GM23338 (cell line): ENCODE measurements at regions not wholly inside any gene's neighbourhood (a gene's known extent, or its start where the extent isn't known, plus 50 kb on each side); places are given as distances from the start of the nearest gene placed in this dataset.
"Not testable (repeated sequence)": the region's sequence is repeated elsewhere in the genome, so short reads cannot be mapped to it uniquely, and the experiment has no call there.

Experiments
- ATAC-seq: fragments of 200-7000 bp; cut with Tn5 transposase; 3 replicates; pipeline ENCODE4 v1.9.1; 2020
- DNase-seq: peaks from one replicate; pipeline ENCODE4 v3.0.0-alpha.2; 2015; ENCODE audit warnings: low spot score
- H2AFZ ChIP-seq: fragments of 200-600 bp; sonication (generic); 2 replicates; pipeline ENCODE4 v1.8.0; 2016; ENCODE audit warnings: antibody characterized with exemption, mild to moderate bottlenecking, moderate library complexity
- H3F3A ChIP-seq: fragments of 200-600 bp; sonication (generic); replicated peaks from 2 replicates; pipeline ENCODE4 v1.8.0; 2017; ENCODE audit warnings: antibody characterized with exemption, mixed run types, low read depth
- H3K27ac ChIP-seq: fragments of 200-600 bp; sonication (generic); 2 replicates; pipeline ENCODE4 v1.6.1; 2016; ENCODE audit warnings: low read depth
- H3K27me3 ChIP-seq: fragments of 200-600 bp; sonication (generic); 2 replicates; pipeline ENCODE4 v1.8.0; 2016; ENCODE audit warnings: mild to moderate bottlenecking, mixed run types, moderate library complexity; ENCODE audit not compliant: insufficient read depth
- H3K36me3 ChIP-seq: fragments of 200-600 bp; sonication (generic); 2 replicates; pipeline ENCODE4 v1.8.0; 2016; ENCODE audit warnings: mild to moderate bottlenecking; ENCODE audit not compliant: insufficient read depth
- H3K4me1 ChIP-seq: fragments of 200-600 bp; sonication (generic); 2 replicates; pipeline ENCODE4 v1.8.0; 2016; ENCODE audit warnings: mild to moderate bottlenecking, moderate library complexity; ENCODE audit not compliant: insufficient read depth
- H3K4me2 ChIP-seq: fragments of 200-600 bp; sonication (generic); 2 replicates; pipeline ENCODE4 v1.7.1; 2017; ENCODE audit warnings: mixed run types
- H3K4me3 ChIP-seq: fragments of 200-600 bp; sonication (generic); 2 replicates; pipeline ENCODE4 v1.6.1; 2016; ENCODE audit warnings: mixed run types
- H3K79me2 ChIP-seq: fragments of 200-600 bp; sonication (generic); replicated peaks from 2 replicates; pipeline ENCODE4 v1.8.0; 2017; ENCODE audit warnings: mild to moderate bottlenecking; ENCODE audit not compliant: insufficient read depth
- H3K9me2 ChIP-seq: fragments of 200-600 bp; sonication (generic); 2 replicates; pipeline ENCODE4 v1.8.0; 2017; ENCODE audit not compliant: insufficient read depth
- H4K20me1 ChIP-seq: fragments of 200-600 bp; sonication (generic); replicated peaks from 2 replicates; pipeline ENCODE4 v1.8.0; 2017; ENCODE audit warnings: mild to moderate bottlenecking; ENCODE audit not compliant: insufficient read depth
- H3K27ac Mint-ChIP-seq: 2 replicates; pipeline ENCODE4 v1.8.0; 2020; ENCODE audit warnings: inconsistent platforms, mild to moderate bottlenecking, moderate library complexity, mixed read lengths
- H3K27me3 Mint-ChIP-seq: 3 replicates; pipeline ENCODE4 v1.8.0; 2022; ENCODE audit warnings: low read depth, mild to moderate bottlenecking, moderate library complexity, mixed read lengths, inconsistent platforms; ENCODE audit not compliant: insufficient read depth, poor library complexity
- H3K36me3 Mint-ChIP-seq: 3 replicates; pipeline ENCODE4 v1.8.0; 2021; ENCODE audit warnings: low read depth, mild to moderate bottlenecking, inconsistent platforms, moderate library complexity, mixed read lengths
- H3K4me1 Mint-ChIP-seq: 3 replicates; pipeline ENCODE4 v1.8.0; 2020; ENCODE audit warnings: mild to moderate bottlenecking, inconsistent platforms, mixed read lengths
- H3K4me3 Mint-ChIP-seq: 3 replicates; pipeline ENCODE4 v1.8.0; 2021; ENCODE audit warnings: moderate library complexity, mild to moderate bottlenecking, inconsistent platforms, mixed read lengths
- H3K9me3 Mint-ChIP-seq: 3 replicates; pipeline ENCODE4 v1.8.0; 2020; ENCODE audit warnings: moderate library complexity, mild to moderate bottlenecking, inconsistent platforms, mixed read lengths
- CTCF ChIP-seq, 2 experiments: fragments of 200-600 bp in 1 of 2; sonication (generic) in 1 of 2; conservative IDR thresholded peaks; 2 replicates each; pipeline versions ENCODE4 v1.5.1 to v1.6.1; 2016 to 2017; ENCODE audit warnings: antibody characterized with exemption in 2 of 2, low read depth in 2 of 2, mild to moderate bottlenecking in 2 of 2, moderate library complexity in 1 of 2

GRCh38 chr6:60574723-60575122 is 1711.3 kb downstream of the KHDRBS2 start:
- Mint-ChIP-seq H3K9me3 (peaks cover 39% of the 10 kb centered on the region), H3K36me3 (peaks cover 35% of the 10 kb centered on the region), H3K4me1 (peaks cover 13% of the 10 kb centered on the region)
- not testable (repeated sequence) for H4K20me1 ChIP-seq, H3K79me2 ChIP-seq, H2AFZ ChIP-seq, ATAC-seq, H3F3A ChIP-seq, H3K4me1 ChIP-seq, H3K4me2 ChIP-seq, DNase-seq, H3K4me3 Mint-ChIP-seq, H3K27ac Mint-ChIP-seq, H3K9me2 ChIP-seq, H3K27me3 Mint-ChIP-seq, H3K27ac ChIP-seq, H3K27me3 ChIP-seq, H3K36me3 ChIP-seq, H3K4me3 ChIP-seq

- not testable (repeated sequence) for H3K4me3 Mint-ChIP-seq, H3K9me2 ChIP-seq
Measured at GRCh38 chr6:60572607-60573006, 1713.4 kb downstream of the KHDRBS2 start.

GRCh38 chr6:60571293-60572016 is 1714.6 kb downstream of the KHDRBS2 start:
- not testable (repeated sequence) for H3K4me3 Mint-ChIP-seq, H3K27ac ChIP-seq, H3K79me2 ChIP-seq, H3K27me3 Mint-ChIP-seq, H2AFZ ChIP-seq, H3K4me3 ChIP-seq, H3K9me2 ChIP-seq, H3K27me3 ChIP-seq, H3F3A ChIP-seq, H3K4me2 ChIP-seq, H3K4me1 ChIP-seq, H4K20me1 ChIP-seq, H3K36me3 ChIP-seq
- Mint-ChIP-seq H3K36me3 (peaks cover 23% of the 10 kb centered on the region), H3K4me1 (peaks cover 13% of the 10 kb centered on the region), H3K9me3 (peaks cover 24% of the 10 kb centered on the region), H3K27ac (peak overlapping the region; percentile 59; the same call in 1 of the 2 replicates)
- TF ChIP-seq CTCF (conservative IDR thresholded peaks at IDR 0.05; ENCODE audit: low read depth in 2 of 2) = peak; percentile 38 to 53; a peak in 3 of 4 replicates
- ATAC-seq (peak; percentile 90), DNase-seq (peak; percentile 49)

More at GRCh38 chr6:60572607-60573006, 1713.4 kb downstream of the KHDRBS2 start:
- H3K4me3 ChIP-seq, H3K4me1 ChIP-seq, H3K27ac Mint-ChIP-seq, H3F3A ChIP-seq, H2AFZ ChIP-seq, H3K27me3 ChIP-seq, H3K27me3 Mint-ChIP-seq, H3K4me2 ChIP-seq, H3K36me3 ChIP-seq, H3K27ac ChIP-seq, H4K20me1 ChIP-seq, H3K79me2 ChIP-seq: not testable (repeated sequence)
- DNase-seq = peak; percentile 45
- Mint-ChIP-seq H3K4me1 (peaks cover 13% of the 10 kb centered on the region), H3K36me3 (peaks cover 29% of the 10 kb centered on the region), H3K9me3 (peaks cover 31% of the 10 kb centered on the region)
- peak; percentile 92 for ATAC-seq
- TF ChIP-seq CTCF (conservative IDR thresholded peaks at IDR 0.05; ENCODE audit: low read depth in 2 of 2) = peak; percentile 42 to 69

GRCh38 chr6:60570599-60570998 is 1715.4 kb downstream of the KHDRBS2 start:
- not testable (repeated sequence) for H3K79me2 ChIP-seq, H3K4me3 Mint-ChIP-seq, H3K27me3 ChIP-seq, H3K4me2 ChIP-seq, DNase-seq, ATAC-seq, H3K36me3 ChIP-seq, H3K9me2 ChIP-seq, H3K4me1 ChIP-seq, H3K27ac ChIP-seq, H2AFZ ChIP-seq, H3K4me3 ChIP-seq, H3F3A ChIP-seq, H3K27me3 Mint-ChIP-seq, H4K20me1 ChIP-seq
- peaks cover 14% of the 10 kb centered on the region for H3K36me3 Mint-ChIP-seq
- H3K27ac Mint-ChIP-seq = 0 out of 2 replicates have a peak overlapping the region, but pooled peaks have one; percentile 1
- peaks cover 15% of the 10 kb centered on the region for H3K9me3 Mint-ChIP-seq
- H3K4me1 Mint-ChIP-seq = peaks cover 13% of the 10 kb centered on the region

- not testable (repeated sequence) for DNase-seq, H3K27me3 ChIP-seq, H3K9me2 ChIP-seq, H3F3A ChIP-seq, H3K79me2 ChIP-seq, H2AFZ ChIP-seq, H3K36me3 Mint-ChIP-seq, H3K4me1 ChIP-seq, H3K36me3 ChIP-seq, H3K4me2 ChIP-seq, H4K20me1 ChIP-seq, H3K27me3 Mint-ChIP-seq, H3K27ac ChIP-seq, H3K4me1 Mint-ChIP-seq, H3K27ac Mint-ChIP-seq, ATAC-seq, H3K4me3 Mint-ChIP-seq, H3K4me3 ChIP-seq
- H3K9me3 Mint-ChIP-seq = peaks cover 19% of the 10 kb centered on the region
Measured at GRCh38 chr6:60567447-60568187, 1718.4 kb downstream of the KHDRBS2 start.
